ENCODE measurements at regions not wholly inside any gene's neighbourhood (a gene's known extent, or its start where the extent isn't known, plus 50 kb on each side); places are given as distances from the start of the nearest gene placed in this dataset.
A peak's percentile ranks its signal among the peaks of the same experiment; 100 is the strongest.

- no peak for DNase-seq (ENCODE audit: extremely low read depth in 1 of 11, low read depth in 9 of 11, low spot score in 4 of 11)
Measured at GRCh38 chr2:6443061-6443823, 422.5 kb downstream of the CMPK2 start.

GRCh38 chr2:6444514-6444913 lies 421.2 kb downstream of the CMPK2 start:
- no peak for DNase-seq (ENCODE audit: extremely low read depth in 1 of 11, low read depth in 9 of 11, low spot score in 4 of 11)

DNA sequence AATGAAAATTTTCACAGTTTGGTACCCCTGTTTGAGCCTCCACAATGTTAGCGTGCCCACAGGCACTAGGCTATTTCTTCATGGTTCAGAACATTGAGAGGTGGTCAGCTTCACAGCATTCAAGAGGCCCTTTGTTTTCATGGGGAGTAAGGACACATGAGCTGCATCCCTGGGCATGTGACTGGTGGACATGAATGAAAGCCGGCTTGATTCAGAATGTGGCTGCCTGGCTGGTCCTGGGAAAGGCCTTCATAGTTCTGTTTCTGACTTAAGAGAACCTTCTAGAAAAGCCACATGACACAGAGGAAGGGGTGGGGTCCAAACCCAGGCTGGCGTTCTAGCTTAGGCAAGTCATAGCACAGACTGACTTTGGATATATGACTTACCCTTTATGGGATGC lies 420.6 kb downstream of the CMPK2 start:
- DNase-seq (ENCODE audit: extremely low read depth in 1 of 11, low read depth in 9 of 11, low spot score in 4 of 11), result no peak

DNA sequence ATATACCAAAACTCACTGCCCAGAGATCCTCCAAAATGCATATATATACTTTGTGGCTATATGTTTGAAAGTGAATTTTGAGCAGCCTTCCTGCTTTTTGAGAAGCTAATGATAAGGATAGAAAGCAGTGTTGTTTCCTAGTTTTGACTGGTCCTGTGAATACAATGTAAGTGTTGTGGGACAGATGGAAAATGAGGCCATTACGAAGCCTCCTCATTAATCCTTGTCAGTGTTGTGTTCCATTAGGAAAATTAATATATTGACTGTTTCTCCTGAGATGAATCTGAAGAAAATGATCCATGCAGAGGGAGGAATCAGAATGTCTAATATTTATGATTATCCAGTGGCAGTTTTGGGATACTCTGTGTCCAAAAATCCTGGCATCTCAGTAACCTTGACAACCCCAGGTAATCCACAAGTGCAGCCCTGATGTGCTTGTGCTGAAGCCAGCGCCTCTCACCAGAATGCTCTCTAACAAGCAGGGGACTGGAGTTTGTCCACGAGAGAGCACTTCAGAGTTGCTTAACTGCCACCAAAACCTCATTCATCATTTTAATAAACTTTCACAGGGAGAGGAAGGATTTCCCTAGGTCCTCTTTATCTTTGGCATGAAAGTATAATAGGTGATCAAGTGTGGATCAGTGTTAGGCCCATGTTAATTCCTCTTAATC lies 418.6 kb downstream of the CMPK2 start:
- no peak for DNase-seq (ENCODE audit: extremely low read depth in 1 of 11, low read depth in 9 of 11, low spot score in 4 of 11)

GRCh38 chr2:6448893-6449292 lies 416.8 kb downstream of the CMPK2 start:
- no peak for DNase-seq (ENCODE audit: extremely low read depth in 1 of 11, low read depth in 9 of 11, low spot score in 4 of 11)

- no peak for DNase-seq (ENCODE audit: extremely low read depth in 1 of 11, low read depth in 9 of 11, low spot score in 4 of 11)
Measured at GRCh38 chr2:6449343-6449742, 416.4 kb downstream of the CMPK2 start.

- DNase-seq (ENCODE audit: extremely low read depth in 1 of 11, low read depth in 9 of 11, low spot score in 4 of 11), result no peak
Measured at GRCh38 chr2:6452702-6453481, 412.8 kb downstream of the CMPK2 start.

- no peak for DNase-seq (ENCODE audit: extremely low read depth in 1 of 11, low read depth in 9 of 11, low spot score in 4 of 11)
Measured at GRCh38 chr2:6454286-6454990, 411.3 kb downstream of the CMPK2 start.

GRCh38 chr2:6459138-6459537 lies 406.6 kb downstream of the CMPK2 start:
- no peak for DNase-seq (ENCODE audit: extremely low read depth in 1 of 11, low read depth in 9 of 11, low spot score in 4 of 11)

DNA sequence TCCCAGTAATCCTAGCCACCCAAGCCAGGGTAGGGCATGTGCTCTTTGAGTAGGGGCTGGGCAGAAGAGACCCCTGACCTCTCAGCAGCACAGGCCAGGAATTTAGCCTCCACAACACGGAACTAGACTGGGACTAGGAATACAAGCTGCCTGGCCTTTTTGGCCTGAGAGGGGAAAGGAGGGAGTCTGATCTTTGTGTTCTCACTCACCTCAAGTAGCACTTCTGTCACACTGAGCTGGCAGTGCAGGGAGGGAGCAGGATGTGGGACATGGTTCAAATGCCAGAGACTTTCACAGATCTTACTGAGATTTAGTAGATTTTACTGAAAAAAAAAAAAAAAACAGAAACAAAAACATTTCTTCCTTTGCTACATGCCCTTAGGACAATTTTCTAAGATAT lies 395.2 kb downstream of the CMPK2 start:
- peak in 1 of 11 donors; percentile 7 for DNase-seq (ENCODE audit: extremely low read depth in 1 of 11, low read depth in 9 of 11, low spot score in 4 of 11)

DNA sequence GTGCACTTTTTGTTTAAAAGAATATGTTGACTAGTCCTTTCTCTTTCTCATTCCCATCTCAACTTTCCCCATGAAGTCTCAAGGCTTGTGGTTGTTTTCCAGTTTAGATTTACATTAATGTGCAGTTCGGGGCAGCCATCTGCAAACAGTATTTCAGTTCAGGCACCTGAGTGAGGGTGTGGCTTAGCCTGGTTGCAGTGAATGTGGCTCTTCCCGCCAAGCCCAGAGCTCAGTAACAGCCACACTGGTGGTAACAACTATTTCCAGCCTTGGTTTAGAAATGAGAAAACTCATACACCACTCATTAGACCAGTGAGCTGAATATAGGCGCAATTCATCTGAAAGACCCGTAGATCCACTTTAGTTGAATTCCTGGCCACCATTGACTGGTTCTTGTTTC lies 394.3 kb downstream of the CMPK2 start:
- no peak for DNase-seq (ENCODE audit: extremely low read depth in 1 of 11, low read depth in 9 of 11, low spot score in 4 of 11)

DNA sequence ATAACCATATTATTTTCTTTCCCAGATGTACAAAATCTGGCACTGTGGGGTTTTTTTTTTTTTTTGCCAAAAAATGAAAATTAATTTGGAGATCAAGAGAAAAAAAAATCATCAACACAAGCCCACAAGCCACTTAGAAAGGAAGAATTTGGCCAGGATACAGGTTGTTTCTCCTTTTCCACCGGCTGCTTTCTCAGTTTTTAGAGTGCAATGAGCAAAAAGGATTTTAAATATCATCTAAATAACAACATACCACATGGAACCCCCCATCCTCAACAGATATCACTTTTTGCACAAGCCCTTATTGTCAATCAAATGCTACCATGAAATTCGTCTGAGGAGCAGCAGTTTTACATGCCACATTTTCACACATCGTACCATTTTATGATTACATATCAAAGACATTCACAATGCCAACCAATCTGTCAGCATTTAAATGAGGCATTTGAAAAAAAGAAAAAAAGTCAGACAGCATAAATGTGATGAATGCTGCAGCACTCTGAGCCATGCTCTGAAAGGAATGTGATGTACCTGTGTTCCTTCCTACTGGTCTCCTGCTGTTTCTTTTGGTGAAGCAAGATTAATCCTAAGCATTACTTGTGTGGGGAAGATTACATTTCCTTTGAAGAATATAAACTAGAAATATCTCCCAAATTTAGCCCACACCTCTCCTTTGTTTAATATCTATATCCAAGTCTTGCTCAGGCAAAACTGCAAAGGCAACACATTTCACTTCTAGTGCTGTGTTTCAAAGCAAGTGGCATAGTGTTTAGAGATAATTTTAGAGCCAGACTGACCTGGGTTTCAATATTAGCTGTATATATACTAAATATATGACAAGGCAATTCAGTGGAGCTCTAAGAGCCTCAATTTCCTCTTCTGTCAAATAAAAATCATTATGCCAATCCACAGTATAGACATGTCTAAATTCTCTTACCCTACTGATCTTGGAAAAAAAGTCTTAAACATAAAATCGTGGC lies 391.3 kb downstream of the CMPK2 start:
- no peak for DNase-seq (ENCODE audit: extremely low read depth in 1 of 11, low read depth in 9 of 11, low spot score in 4 of 11)

DNA sequence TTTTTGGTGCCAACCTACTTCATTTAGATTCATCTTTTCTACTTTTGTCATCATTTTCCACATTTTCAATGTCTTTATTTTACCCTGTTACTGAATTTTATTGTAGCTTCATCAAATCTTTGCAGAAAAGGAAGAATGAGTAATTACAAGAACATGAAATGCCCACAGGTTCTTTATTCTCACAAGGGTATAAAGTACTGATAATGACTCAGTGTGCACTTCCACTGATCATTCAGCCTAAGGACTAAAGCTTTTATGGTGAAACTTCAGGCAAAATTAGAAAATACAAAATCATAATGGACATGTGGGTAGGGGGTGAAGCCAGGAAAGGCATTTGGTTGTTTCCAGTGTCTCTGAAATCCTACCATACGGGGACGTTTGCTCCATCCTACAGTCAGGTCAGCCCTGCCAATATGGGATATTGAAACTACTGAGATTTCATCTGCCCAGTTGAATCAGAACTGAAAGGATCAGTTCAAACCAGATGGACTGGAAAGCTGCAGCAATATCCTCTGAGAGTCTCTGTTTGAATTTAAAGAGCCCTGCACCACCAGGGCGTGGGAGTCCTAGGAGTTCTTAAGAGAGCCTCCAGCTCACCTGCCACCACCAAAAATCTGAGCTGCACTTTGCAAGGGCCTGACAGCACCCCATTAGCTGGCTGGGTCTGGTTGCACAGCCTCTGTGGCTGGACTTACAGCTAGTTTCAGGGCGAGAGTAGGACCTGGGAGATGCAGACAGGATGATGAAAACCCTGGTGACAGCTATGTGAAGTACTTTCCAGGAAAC lies 390.4 kb downstream of the CMPK2 start:
- DNase-seq (ENCODE audit: extremely low read depth in 1 of 11, low read depth in 9 of 11, low spot score in 4 of 11), result no peak

DNA sequence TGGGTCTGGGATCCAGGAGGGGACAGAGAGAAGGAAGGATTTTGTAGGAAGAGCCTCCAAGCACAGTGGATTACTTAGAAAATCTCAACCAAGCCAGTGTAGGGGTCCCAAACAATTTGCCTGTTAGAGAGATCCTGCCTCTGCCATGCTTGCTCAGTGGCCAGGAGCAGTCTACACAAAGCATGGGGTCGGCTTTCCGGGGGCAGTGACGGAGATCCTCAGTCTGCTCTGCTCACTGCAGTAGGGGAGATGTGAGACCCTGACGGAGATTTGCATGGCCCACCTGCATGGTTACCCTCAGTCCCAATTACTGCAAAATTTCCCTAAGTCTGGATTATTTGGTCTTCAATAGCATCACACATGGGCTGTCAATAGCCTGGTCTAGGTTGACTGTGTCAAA lies 385.2 kb downstream of the CMPK2 start:
- no peak for DNase-seq (ENCODE audit: extremely low read depth in 1 of 11, low read depth in 9 of 11, low spot score in 4 of 11)

DNA sequence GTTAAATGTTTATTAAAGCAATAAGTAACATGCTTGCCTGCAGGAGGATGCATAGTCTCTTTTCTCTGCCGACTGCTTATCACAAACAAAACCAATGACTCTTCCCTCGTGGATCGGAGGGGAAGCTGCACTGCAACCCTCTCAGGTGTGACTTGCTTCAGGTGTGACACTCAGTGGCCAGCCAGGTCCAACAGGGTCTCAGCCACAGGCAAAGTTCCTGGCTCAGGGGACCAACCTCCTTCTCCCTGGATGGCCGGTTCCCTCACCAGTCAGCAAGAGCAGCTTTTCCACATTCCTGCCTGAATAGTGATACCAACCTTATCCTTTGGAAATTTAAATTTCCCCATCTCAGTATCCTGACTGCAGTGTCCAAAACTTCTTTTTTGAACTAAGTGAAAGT lies 383.5 kb downstream of the CMPK2 start:
- no peak for DNase-seq (ENCODE audit: extremely low read depth in 1 of 11, low read depth in 9 of 11, low spot score in 4 of 11)

DNA sequence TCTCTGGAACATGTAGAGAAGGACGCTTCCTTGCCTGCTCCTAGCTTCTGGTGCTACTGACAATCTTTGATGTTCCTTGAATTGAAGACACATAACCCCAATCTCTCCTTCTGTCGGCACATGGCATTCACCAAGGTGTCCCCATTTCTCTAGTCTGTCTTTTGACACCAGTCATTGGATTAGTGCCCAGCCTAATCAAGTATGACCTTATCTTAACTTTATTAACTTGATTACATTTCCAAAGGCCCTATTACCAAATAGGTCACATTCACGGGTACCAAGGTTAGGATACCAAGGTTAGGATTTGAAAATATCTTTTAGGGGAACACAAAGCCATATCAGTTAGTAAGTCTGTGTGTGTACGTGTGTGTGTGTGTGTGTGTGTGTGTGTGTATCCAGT lies 377.9 kb downstream of the CMPK2 start:
- DNase-seq (ENCODE audit: extremely low read depth in 1 of 11, low read depth in 9 of 11, low spot score in 4 of 11), result no peak

- DNase-seq (ENCODE audit: extremely low read depth in 1 of 11, low read depth in 9 of 11, low spot score in 4 of 11), result no peak
Measured at GRCh38 chr2:6492573-6492972, 373.1 kb downstream of the CMPK2 start.

- no peak for DNase-seq (ENCODE audit: extremely low read depth in 1 of 11, low read depth in 9 of 11, low spot score in 4 of 11)
Measured at GRCh38 chr2:6493266-6493665, 372.4 kb downstream of the CMPK2 start.
